GM23338 (cell line): ENCODE measurements at regions not wholly inside any gene's neighbourhood (a gene's known extent, or its start where the extent isn't known, plus 50 kb on each side); places are given as distances from the start of the nearest gene placed in this dataset.

Experiments
- ATAC-seq: fragments of 200-7000 bp; cut with Tn5 transposase; 3 replicates; pipeline ENCODE4 v1.9.1; 2020
- DNase-seq: peaks from one replicate; pipeline ENCODE4 v3.0.0-alpha.2; 2015; ENCODE audit warnings: low spot score
- H2AFZ ChIP-seq: fragments of 200-600 bp; sonication (generic); 2 replicates; pipeline ENCODE4 v1.8.0; 2016; ENCODE audit warnings: antibody characterized with exemption, mild to moderate bottlenecking, moderate library complexity
- H3F3A ChIP-seq: fragments of 200-600 bp; sonication (generic); replicated peaks from 2 replicates; pipeline ENCODE4 v1.8.0; 2017; ENCODE audit warnings: antibody characterized with exemption, mixed run types, low read depth
- H3K27ac ChIP-seq: fragments of 200-600 bp; sonication (generic); 2 replicates; pipeline ENCODE4 v1.6.1; 2016; ENCODE audit warnings: low read depth
- H3K27me3 ChIP-seq: fragments of 200-600 bp; sonication (generic); 2 replicates; pipeline ENCODE4 v1.8.0; 2016; ENCODE audit warnings: mild to moderate bottlenecking, mixed run types, moderate library complexity; ENCODE audit not compliant: insufficient read depth
- H3K36me3 ChIP-seq: fragments of 200-600 bp; sonication (generic); 2 replicates; pipeline ENCODE4 v1.8.0; 2016; ENCODE audit warnings: mild to moderate bottlenecking; ENCODE audit not compliant: insufficient read depth
- H3K4me1 ChIP-seq: fragments of 200-600 bp; sonication (generic); 2 replicates; pipeline ENCODE4 v1.8.0; 2016; ENCODE audit warnings: mild to moderate bottlenecking, moderate library complexity; ENCODE audit not compliant: insufficient read depth
- H3K4me2 ChIP-seq: fragments of 200-600 bp; sonication (generic); 2 replicates; pipeline ENCODE4 v1.7.1; 2017; ENCODE audit warnings: mixed run types
- H3K4me3 ChIP-seq: fragments of 200-600 bp; sonication (generic); 2 replicates; pipeline ENCODE4 v1.6.1; 2016; ENCODE audit warnings: mixed run types
- H3K79me2 ChIP-seq: fragments of 200-600 bp; sonication (generic); replicated peaks from 2 replicates; pipeline ENCODE4 v1.8.0; 2017; ENCODE audit warnings: mild to moderate bottlenecking; ENCODE audit not compliant: insufficient read depth
- H3K9me2 ChIP-seq: fragments of 200-600 bp; sonication (generic); 2 replicates; pipeline ENCODE4 v1.8.0; 2017; ENCODE audit not compliant: insufficient read depth
- H4K20me1 ChIP-seq: fragments of 200-600 bp; sonication (generic); replicated peaks from 2 replicates; pipeline ENCODE4 v1.8.0; 2017; ENCODE audit warnings: mild to moderate bottlenecking; ENCODE audit not compliant: insufficient read depth
- H3K27ac Mint-ChIP-seq: 2 replicates; pipeline ENCODE4 v1.8.0; 2020; ENCODE audit warnings: inconsistent platforms, mild to moderate bottlenecking, moderate library complexity, mixed read lengths
- H3K27me3 Mint-ChIP-seq: 3 replicates; pipeline ENCODE4 v1.8.0; 2022; ENCODE audit warnings: low read depth, mild to moderate bottlenecking, moderate library complexity, mixed read lengths, inconsistent platforms; ENCODE audit not compliant: insufficient read depth, poor library complexity
- H3K36me3 Mint-ChIP-seq: 3 replicates; pipeline ENCODE4 v1.8.0; 2021; ENCODE audit warnings: low read depth, mild to moderate bottlenecking, inconsistent platforms, moderate library complexity, mixed read lengths
- H3K4me1 Mint-ChIP-seq: 3 replicates; pipeline ENCODE4 v1.8.0; 2020; ENCODE audit warnings: mild to moderate bottlenecking, inconsistent platforms, mixed read lengths
- H3K4me3 Mint-ChIP-seq: 3 replicates; pipeline ENCODE4 v1.8.0; 2021; ENCODE audit warnings: moderate library complexity, mild to moderate bottlenecking, inconsistent platforms, mixed read lengths
- H3K9me3 Mint-ChIP-seq: 3 replicates; pipeline ENCODE4 v1.8.0; 2020; ENCODE audit warnings: moderate library complexity, mild to moderate bottlenecking, inconsistent platforms, mixed read lengths
- CREB1 ChIP-seq: fragments of 250-450 bp; sonication (Bioruptor Pico); IDR thresholded peaks from 2 replicates; pipeline ENCODE4 v1.5.0; 2020; ENCODE audit warnings: low read depth, mild to moderate bottlenecking, moderate library complexity
- EZH2phosphoT487 ChIP-seq: fragments of 200-600 bp; sonication (generic); IDR thresholded peaks from one replicate; pipeline ENCODE4 v1.8.1; 2018; ENCODE audit warnings: antibody characterized with exemption; ENCODE audit not compliant: unreplicated experiment
- TF ChIP-seq, protein P1 (sequence below), 2 experiments: fragments of 200-600 bp in 1 of 2; sonication (generic) in 1 of 2; conservative IDR thresholded peaks; 2 replicates each; pipeline versions ENCODE4 v1.5.1 to v1.6.1; 2016 to 2017; ENCODE audit warnings: antibody characterized with exemption in 2 of 2, low read depth in 2 of 2, mild to moderate bottlenecking in 2 of 2, moderate library complexity in 1 of 2
- TF ChIP-seq, protein P2 (sequence below): IDR thresholded peaks from one replicate; pipeline ENCODE4 v1.6.1; 2018; ENCODE audit warnings: antibody characterized with exemption; ENCODE audit not compliant: unreplicated experiment
- TF ChIP-seq, protein P3 (sequence below): fragments of 250-450 bp; sonication (Bioruptor Pico); IDR thresholded peaks from 2 replicates; pipeline ENCODE4 v1.5.0; 2020; ENCODE audit warnings: mild to moderate bottlenecking, moderate library complexity

DNA sequence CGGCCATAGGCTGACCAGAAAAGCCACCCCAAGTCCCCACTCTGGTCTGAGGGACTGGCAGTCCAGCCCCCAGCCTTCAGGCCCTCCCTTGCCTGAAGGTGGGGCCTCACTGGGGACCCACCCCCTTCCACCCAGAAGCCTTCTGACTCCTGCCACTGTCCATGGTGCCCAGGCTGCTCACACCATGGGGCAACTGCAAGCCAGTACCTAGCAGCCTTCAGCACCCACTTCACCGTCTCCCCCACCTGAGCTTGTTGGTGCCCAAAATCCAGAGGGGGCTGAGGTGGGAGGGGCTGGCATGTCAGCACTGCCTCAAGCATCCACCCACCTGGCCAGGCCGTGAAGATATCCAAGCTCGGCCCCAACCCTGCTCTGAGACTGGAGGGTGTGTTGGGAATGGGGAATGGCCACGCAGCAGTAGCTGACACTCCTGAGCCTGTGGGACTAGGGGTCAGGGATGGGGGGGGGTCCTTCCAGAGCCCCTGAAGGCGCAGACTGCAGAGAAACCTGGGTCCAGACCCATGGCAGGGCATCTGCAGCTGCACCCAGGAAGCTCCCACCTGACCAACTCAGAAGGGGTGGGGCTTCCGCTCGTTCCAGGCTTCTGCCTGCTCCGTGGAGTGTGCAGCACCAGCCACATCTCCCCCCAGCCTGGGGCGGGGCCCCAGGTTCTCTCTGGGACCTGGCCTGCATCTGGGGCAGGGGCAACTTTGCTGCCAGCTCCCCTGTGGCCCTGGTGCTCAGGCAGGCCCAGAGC lies 942.1 kb upstream of the EPHA7 start:
- H3K36me3 Mint-ChIP-seq: no peaks in the 10 kb centered on the region
- Histone ChIP-seq H3K79me2 (no peaks in the 10 kb centered on the region), H3K4me1 (peaks cover 4% of the 10 kb centered on the region; the same call in 1 of the 2 replicates), H3K9me2 (no peaks in the 10 kb centered on the region), H3K27ac (no peak overlapping the region), H4K20me1 (no peaks in the 10 kb centered on the region), H3K4me2 (no peak overlapping the region), H3F3A (no peaks in the 10 kb centered on the region), H3K36me3 (no peaks in the 10 kb centered on the region), H3K4me3 (no peak overlapping the region), H2AFZ (no peak overlapping the region), H3K27me3 (no peaks in the 10 kb centered on the region)
- no peak for DNase-seq
- H3K4me1 Mint-ChIP-seq: peaks cover 5% of the 10 kb centered on the region; the same call in 2 of the 3 replicates
- peaks cover 2% of the 10 kb centered on the region for H3K27me3 Mint-ChIP-seq
- H3K27ac Mint-ChIP-seq: no peak overlapping the region
- H3K9me3 Mint-ChIP-seq: no peaks in the 10 kb centered on the region
- no peak for ATAC-seq
- TF ChIP-seq, protein P1, sequence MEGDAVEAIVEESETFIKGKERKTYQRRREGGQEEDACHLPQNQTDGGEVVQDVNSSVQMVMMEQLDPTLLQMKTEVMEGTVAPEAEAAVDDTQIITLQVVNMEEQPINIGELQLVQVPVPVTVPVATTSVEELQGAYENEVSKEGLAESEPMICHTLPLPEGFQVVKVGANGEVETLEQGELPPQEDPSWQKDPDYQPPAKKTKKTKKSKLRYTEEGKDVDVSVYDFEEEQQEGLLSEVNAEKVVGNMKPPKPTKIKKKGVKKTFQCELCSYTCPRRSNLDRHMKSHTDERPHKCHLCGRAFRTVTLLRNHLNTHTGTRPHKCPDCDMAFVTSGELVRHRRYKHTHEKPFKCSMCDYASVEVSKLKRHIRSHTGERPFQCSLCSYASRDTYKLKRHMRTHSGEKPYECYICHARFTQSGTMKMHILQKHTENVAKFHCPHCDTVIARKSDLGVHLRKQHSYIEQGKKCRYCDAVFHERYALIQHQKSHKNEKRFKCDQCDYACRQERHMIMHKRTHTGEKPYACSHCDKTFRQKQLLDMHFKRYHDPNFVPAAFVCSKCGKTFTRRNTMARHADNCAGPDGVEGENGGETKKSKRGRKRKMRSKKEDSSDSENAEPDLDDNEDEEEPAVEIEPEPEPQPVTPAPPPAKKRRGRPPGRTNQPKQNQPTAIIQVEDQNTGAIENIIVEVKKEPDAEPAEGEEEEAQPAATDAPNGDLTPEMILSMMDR (conservative IDR thresholded peaks at IDR 0.05; ENCODE audit: low read depth in 2 of 2): no peak
- TF ChIP-seq CREB1 (CRISPR knock-in tag) (no peak), EZH2phosphoT487 (no peak)
- TF ChIP-seq, protein P2, sequence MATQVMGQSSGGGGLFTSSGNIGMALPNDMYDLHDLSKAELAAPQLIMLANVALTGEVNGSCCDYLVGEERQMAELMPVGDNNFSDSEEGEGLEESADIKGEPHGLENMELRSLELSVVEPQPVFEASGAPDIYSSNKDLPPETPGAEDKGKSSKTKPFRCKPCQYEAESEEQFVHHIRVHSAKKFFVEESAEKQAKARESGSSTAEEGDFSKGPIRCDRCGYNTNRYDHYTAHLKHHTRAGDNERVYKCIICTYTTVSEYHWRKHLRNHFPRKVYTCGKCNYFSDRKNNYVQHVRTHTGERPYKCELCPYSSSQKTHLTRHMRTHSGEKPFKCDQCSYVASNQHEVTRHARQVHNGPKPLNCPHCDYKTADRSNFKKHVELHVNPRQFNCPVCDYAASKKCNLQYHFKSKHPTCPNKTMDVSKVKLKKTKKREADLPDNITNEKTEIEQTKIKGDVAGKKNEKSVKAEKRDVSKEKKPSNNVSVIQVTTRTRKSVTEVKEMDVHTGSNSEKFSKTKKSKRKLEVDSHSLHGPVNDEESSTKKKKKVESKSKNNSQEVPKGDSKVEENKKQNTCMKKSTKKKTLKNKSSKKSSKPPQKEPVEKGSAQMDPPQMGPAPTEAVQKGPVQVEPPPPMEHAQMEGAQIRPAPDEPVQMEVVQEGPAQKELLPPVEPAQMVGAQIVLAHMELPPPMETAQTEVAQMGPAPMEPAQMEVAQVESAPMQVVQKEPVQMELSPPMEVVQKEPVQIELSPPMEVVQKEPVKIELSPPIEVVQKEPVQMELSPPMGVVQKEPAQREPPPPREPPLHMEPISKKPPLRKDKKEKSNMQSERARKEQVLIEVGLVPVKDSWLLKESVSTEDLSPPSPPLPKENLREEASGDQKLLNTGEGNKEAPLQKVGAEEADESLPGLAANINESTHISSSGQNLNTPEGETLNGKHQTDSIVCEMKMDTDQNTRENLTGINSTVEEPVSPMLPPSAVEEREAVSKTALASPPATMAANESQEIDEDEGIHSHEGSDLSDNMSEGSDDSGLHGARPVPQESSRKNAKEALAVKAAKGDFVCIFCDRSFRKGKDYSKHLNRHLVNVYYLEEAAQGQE: peak; percentile 59
- TF ChIP-seq, protein P3, sequence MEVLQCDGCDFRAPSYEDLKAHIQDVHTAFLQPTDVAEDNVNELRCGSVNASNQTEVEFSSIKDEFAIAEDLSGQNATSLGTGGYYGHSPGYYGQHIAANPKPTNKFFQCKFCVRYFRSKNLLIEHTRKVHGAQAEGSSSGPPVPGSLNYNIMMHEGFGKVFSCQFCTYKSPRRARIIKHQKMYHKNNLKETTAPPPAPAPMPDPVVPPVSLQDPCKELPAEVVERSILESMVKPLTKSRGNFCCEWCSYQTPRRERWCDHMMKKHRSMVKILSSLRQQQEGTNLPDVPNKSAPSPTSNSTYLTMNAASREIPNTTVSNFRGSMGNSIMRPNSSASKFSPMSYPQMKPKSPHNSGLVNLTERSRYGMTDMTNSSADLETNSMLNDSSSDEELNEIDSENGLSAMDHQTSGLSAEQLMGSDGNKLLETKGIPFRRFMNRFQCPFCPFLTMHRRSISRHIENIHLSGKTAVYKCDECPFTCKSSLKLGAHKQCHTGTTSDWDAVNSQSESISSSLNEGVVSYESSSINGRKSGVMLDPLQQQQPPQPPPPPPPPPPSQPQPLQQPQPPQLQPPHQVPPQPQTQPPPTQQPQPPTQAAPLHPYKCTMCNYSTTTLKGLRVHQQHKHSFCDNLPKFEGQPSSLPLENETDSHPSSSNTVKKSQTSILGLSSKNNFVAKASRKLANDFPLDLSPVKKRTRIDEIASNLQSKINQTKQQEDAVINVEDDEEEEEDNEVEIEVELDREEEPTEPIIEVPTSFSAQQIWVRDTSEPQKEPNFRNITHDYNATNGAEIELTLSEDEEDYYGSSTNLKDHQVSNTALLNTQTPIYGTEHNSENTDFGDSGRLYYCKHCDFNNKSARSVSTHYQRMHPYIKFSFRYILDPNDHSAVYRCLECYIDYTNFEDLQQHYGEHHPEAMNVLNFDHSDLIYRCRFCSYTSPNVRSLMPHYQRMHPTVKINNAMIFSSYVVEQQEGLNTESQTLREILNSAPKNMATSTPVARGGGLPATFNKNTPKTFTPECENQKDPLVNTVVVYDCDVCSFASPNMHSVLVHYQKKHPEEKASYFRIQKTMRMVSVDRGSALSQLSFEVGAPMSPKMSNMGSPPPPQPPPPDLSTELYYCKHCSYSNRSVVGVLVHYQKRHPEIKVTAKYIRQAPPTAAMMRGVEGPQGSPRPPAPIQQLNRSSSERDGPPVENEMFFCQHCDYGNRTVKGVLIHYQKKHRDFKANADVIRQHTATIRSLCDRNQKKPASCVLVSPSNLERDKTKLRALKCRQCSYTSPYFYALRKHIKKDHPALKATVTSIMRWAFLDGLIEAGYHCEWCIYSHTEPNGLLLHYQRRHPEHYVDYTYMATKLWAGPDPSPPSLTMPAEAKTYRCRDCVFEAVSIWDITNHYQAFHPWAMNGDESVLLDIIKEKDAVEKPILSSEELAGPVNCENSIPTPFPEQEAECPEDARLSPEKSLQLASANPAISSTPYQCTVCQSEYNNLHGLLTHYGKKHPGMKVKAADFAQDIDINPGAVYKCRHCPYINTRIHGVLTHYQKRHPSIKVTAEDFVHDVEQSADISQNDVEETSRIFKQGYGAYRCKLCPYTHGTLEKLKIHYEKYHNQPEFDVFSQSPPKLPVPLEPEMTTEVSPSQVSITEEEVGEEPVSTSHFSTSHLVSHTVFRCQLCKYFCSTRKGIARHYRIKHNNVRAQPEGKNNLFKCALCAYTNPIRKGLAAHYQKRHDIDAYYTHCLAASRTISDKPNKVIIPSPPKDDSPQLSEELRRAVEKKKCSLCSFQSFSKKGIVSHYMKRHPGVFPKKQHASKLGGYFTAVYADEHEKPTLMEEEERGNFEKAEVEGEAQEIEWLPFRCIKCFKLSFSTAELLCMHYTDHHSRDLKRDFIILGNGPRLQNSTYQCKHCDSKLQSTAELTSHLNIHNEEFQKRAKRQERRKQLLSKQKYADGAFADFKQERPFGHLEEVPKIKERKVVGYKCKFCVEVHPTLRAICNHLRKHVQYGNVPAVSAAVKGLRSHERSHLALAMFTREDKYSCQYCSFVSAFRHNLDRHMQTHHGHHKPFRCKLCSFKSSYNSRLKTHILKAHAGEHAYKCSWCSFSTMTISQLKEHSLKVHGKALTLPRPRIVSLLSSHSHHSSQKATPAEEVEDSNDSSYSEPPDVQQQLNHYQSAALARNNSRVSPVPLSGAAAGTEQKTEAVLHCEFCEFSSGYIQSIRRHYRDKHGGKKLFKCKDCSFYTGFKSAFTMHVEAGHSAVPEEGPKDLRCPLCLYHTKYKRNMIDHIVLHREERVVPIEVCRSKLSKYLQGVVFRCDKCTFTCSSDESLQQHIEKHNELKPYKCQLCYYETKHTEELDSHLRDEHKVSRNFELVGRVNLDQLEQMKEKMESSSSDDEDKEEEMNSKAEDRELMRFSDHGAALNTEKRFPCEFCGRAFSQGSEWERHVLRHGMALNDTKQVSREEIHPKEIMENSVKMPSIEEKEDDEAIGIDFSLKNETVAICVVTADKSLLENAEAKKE (CRISPR knock-in tag): no peak
- no peak overlapping the region for H3K4me3 Mint-ChIP-seq
